Esophagus (tissue), 2 donors: ENCODE measurements at regions not wholly inside any gene's neighbourhood (a gene's known extent, or its start where the extent isn't known, plus 50 kb on each side); places are given as distances from the start of the nearest gene placed in this dataset.

Experiments
- H3K27ac ChIP-seq, 2 donors: one replicate each; pipeline ENCODE4 v1.5.1; 2013; ENCODE audit warnings: low read depth in 2 of 2, mild to moderate bottlenecking in 2 of 2, inconsistent platforms in 1 of 2, low read length in 1 of 2, moderate library complexity in 1 of 2
- H3K27me3 ChIP-seq, 2 donors: one replicate each; pipeline ENCODE4 v1.6.1; 2013; ENCODE audit warnings: low read length in 2 of 2, control low read depth in 1 of 2, mild to moderate bottlenecking in 1 of 2; ENCODE audit not compliant: insufficient read depth in 2 of 2, control insufficient read depth in 1 of 2
- H3K36me3 ChIP-seq, 2 donors: one replicate each; pipeline ENCODE4 v1.6.1; 2013; ENCODE audit warnings: low read length in 1 of 2; ENCODE audit not compliant: control insufficient read depth in 2 of 2, insufficient read depth in 2 of 2
- H3K4me1 ChIP-seq, 2 donors: one replicate each; pipeline ENCODE4 v1.6.1; 2013; ENCODE audit warnings: low read length in 1 of 2; ENCODE audit not compliant: control insufficient read depth in 2 of 2, insufficient read depth in 2 of 2
- H3K4me3 ChIP-seq, 2 donors: one replicate each; pipeline ENCODE4 v1.5.1; 2013; ENCODE audit warnings: low read length in 2 of 2, mild to moderate bottlenecking in 2 of 2, low read depth in 1 of 2, moderate library complexity in 1 of 2
- H3K9me3 ChIP-seq, 2 donors: one replicate each; pipeline ENCODE4 v1.6.1; 2013; ENCODE audit warnings: mild to moderate bottlenecking in 2 of 2, low read depth in 1 of 2, low read length in 1 of 2, moderate library complexity in 1 of 2; ENCODE audit not compliant: control insufficient read depth in 2 of 2, insufficient read depth in 1 of 2
- WGBS, 2 donors: extraction: QIAGEN DNeasy Blood & Tissue Kit; methylation state at CpG; one replicate each; pipeline ENCODE4 v1.1.7; 2013; 5-methylcytosine and 5-hydroxymethylcytosine counted together
- donor health status: healthy with polysubstance abuse.
- donor health status: Bipolar disorder and iron deficiency.

- peaks cover 3 to 8% of the 10 kb centered on the region in 2 donors for H3K9me3 ChIP-seq
- 55 to 65% methylated on average over 3 of the region's 3 CpGs for WGBS, 2 donors
Observed at GRCh38 chr10:4138146-4138721, 353.2 kb upstream of the KLF6 start.

GRCh38 chr10:4137299-4137698 lies 352.3 kb upstream of the KLF6 start:
- 91 to 96% methylated on average over 4 of the region's 4 CpGs for WGBS, 2 donors
- Histone ChIP-seq H3K9me3 (peaks cover 3 to 8% of the 10 kb centered on the region in 2 donors), H3K4me1 (peaks cover 0 to under 1% of the 10 kb centered on the region in 2 donors), H3K27me3 (no peaks in the 10 kb centered on the region), H3K36me3 (no peaks in the 10 kb centered on the region), H3K4me3 (no peak overlapping the region), H3K27ac (no peak overlapping the region)

More at GRCh38 chr10:4138146-4138721, 353.2 kb upstream of the KLF6 start:
- Histone ChIP-seq H3K4me3 (no peak overlapping the region), H3K4me1 (no peaks in the 10 kb centered on the region), H3K27ac (no peak overlapping the region), H3K27me3 (no peaks in the 10 kb centered on the region), H3K36me3 (no peaks in the 10 kb centered on the region)

- H3K36me3 ChIP-seq, result no peaks in the 10 kb centered on the region
- peaks cover 0 to under 1% of the 10 kb centered on the region in 2 donors for H3K9me3 ChIP-seq
- no peak overlapping the region for H3K27ac ChIP-seq
- H3K27me3 ChIP-seq, result no peaks in the 10 kb centered on the region
- 70 to 71% methylated on average over 2 of the region's 2 CpGs for WGBS, 2 donors
- peaks cover 0 to 5% of the 10 kb centered on the region in 2 donors for H3K4me1 ChIP-seq
- H3K4me3 ChIP-seq, result no peak overlapping the region
Observed at GRCh38 chr10:4136121-4136520, 351.1 kb upstream of the KLF6 start.

- Histone ChIP-seq H3K4me1 (peaks cover 0 to 5% of the 10 kb centered on the region in 2 donors), H3K27ac (peak overlapping the region in 1 of 2 donors; percentile 8), H3K4me3 (no peak overlapping the region), H3K36me3 (no peaks in the 10 kb centered on the region), H3K27me3 (no peaks in the 10 kb centered on the region), H3K9me3 (no peaks in the 10 kb centered on the region)
- 88 to 90% methylated on average over 1 of the region's 1 CpG for WGBS, 2 donors
Observed at GRCh38 chr10:4132216-4132556, 347.2 kb upstream of the KLF6 start.

GRCh38 chr10:4131407-4132215 lies 346.6 kb upstream of the KLF6 start:
- 57 to 66% methylated on average over 5 of the region's 5 CpGs for WGBS, 2 donors
- H3K27ac ChIP-seq, result peak overlapping the region in 1 of 2 donors; percentile 8
- no peak overlapping the region for H3K4me3 ChIP-seq
- no peaks in the 10 kb centered on the region for H3K9me3 ChIP-seq
- H3K4me1 ChIP-seq, result peaks cover 0 to 5% of the 10 kb centered on the region in 2 donors
- no peaks in the 10 kb centered on the region for H3K36me3 ChIP-seq
- no peaks in the 10 kb centered on the region for H3K27me3 ChIP-seq

GRCh38 chr10:4130685-4131084 lies 345.7 kb upstream of the KLF6 start:
- Histone ChIP-seq H3K27ac (no peak overlapping the region), H3K4me3 (no peak overlapping the region), H3K9me3 (no peaks in the 10 kb centered on the region), H3K4me1 (peaks cover 0 to 5% of the 10 kb centered on the region in 2 donors), H3K36me3 (no peaks in the 10 kb centered on the region), H3K27me3 (no peaks in the 10 kb centered on the region)
- WGBS, 2 donors, result 69 to 76% methylated on average over 4 of the region's 4 CpGs

GRCh38 chr10:4129866-4130477 lies 345.0 kb upstream of the KLF6 start:
- WGBS, 2 donors, result 85% methylated on average over 12 of the region's 12 CpGs

GRCh38 chr10:4127518-4128315 lies 342.7 kb upstream of the KLF6 start:
- no peak overlapping the region for H3K4me3 ChIP-seq
- 63 to 78% methylated on average over 7 of the region's 7 CpGs for WGBS, 2 donors
- no peaks in the 10 kb centered on the region for H3K36me3 ChIP-seq
- no peaks in the 10 kb centered on the region for H3K9me3 ChIP-seq
- H3K4me1 ChIP-seq, result peaks cover 0 to 5% of the 10 kb centered on the region in 2 donors
- H3K27ac ChIP-seq, result no peak overlapping the region
- no peaks in the 10 kb centered on the region for H3K27me3 ChIP-seq

More at GRCh38 chr10:4129866-4130477, 345.0 kb upstream of the KLF6 start:
- no peaks in the 10 kb centered on the region for H3K36me3 ChIP-seq
- no peak overlapping the region for H3K27ac ChIP-seq
- no peak overlapping the region for H3K4me3 ChIP-seq
- peaks cover 0 to 5% of the 10 kb centered on the region in 2 donors for H3K4me1 ChIP-seq
- H3K9me3 ChIP-seq, result no peaks in the 10 kb centered on the region
- no peaks in the 10 kb centered on the region for H3K27me3 ChIP-seq

GRCh38 chr10:4125776-4126175 lies 340.8 kb upstream of the KLF6 start:
- Histone ChIP-seq H3K4me3 (no peak overlapping the region), H3K27me3 (no peaks in the 10 kb centered on the region), H3K4me1 (no peaks in the 10 kb centered on the region), H3K36me3 (no peaks in the 10 kb centered on the region), H3K9me3 (no peaks in the 10 kb centered on the region), H3K27ac (no peak overlapping the region)
- 66 to 84% methylated on average over 1 of the region's 1 CpG for WGBS, 2 donors
